EL (cell line): ENCODE measurements at regions not wholly inside any gene's neighbourhood (a gene's known extent, or its start where the extent isn't known, plus 50 kb on each side); places are given as distances from the start of the nearest gene placed in this dataset.
"Not testable (repeated sequence)": the region's sequence is repeated elsewhere in the genome, so short reads cannot be mapped to it uniquely, and the experiment has no call there.

Experiments
- DNase-seq: peaks from one replicate; pipeline ENCODE4 v3.0.0-alpha.2; 2016

- DNase-seq, result no peak
Observed at GRCh38 chr2:106004851-106005250, 189.2 kb downstream of the UXS1 start.

- DNase-seq, result no peak
Observed at GRCh38 chr2:105999211-105999989, 194.7 kb downstream of the UXS1 start.

GRCh38 chr2:105997711-105998110, 196.4 kb downstream of the UXS1 start:
- no peak for DNase-seq

GRCh38 chr2:105990624-105991023, 203.5 kb downstream of the UXS1 start:
- DNase-seq, result no peak

- not testable (repeated sequence) for DNase-seq
Observed at GRCh38 chr2:105989803-105990202, 204.3 kb downstream of the UXS1 start.

- no peak for DNase-seq
Observed at GRCh38 chr2:105989070-105989469, 205.0 kb downstream of the UXS1 start.

GRCh38 chr2:105977807-105978206, 216.3 kb downstream of the UXS1 start:
- DNase-seq, result no peak

GRCh38 chr2:105977212-105977611, 216.9 kb downstream of the UXS1 start:
- peak; percentile 89 for DNase-seq

- DNase-seq, result no peak
Observed at GRCh38 chr2:105974812-105975211, 219.3 kb downstream of the UXS1 start.

- no peak for DNase-seq
Observed at GRCh38 chr2:105972927-105973326, 221.2 kb downstream of the UXS1 start.

- no peak for DNase-seq
Observed at GRCh38 chr2:105972246-105972645, 221.9 kb downstream of the UXS1 start.

GRCh38 chr2:105969552-105969951, 224.5 kb downstream of the UXS1 start:
- no peak for DNase-seq

GRCh38 chr2:105962221-105962620, 217.5 kb downstream of the NCK2 start:
- no peak for DNase-seq

- no peak for DNase-seq
Observed at GRCh38 chr2:105961599-105962146, 217.0 kb downstream of the NCK2 start.

GRCh38 chr2:105959357-105959756, 214.6 kb downstream of the NCK2 start:
- DNase-seq, result no peak

GRCh38 chr2:105954891-105955290, 210.2 kb downstream of the NCK2 start:
- no peak for DNase-seq

- DNase-seq, result no peak
Observed at GRCh38 chr2:105953942-105954341, 209.2 kb downstream of the NCK2 start.

- DNase-seq, result no peak
Observed at GRCh38 chr2:105952131-105952530, 207.4 kb downstream of the NCK2 start.

- no peak for DNase-seq
Observed at GRCh38 chr2:105951384-105951694, 206.6 kb downstream of the NCK2 start.

- DNase-seq, result no peak
Observed at GRCh38 chr2:105950521-105951383, 206.0 kb downstream of the NCK2 start.

GRCh38 chr2:105943977-105944376, 199.3 kb downstream of the NCK2 start:
- DNase-seq, result no peak
